ENCODE measurements at regions not wholly inside any gene's neighbourhood (a gene's known extent, or its start where the extent isn't known, plus 50 kb on each side); places are given as distances from the start of the nearest gene placed in this dataset.

DNA sequence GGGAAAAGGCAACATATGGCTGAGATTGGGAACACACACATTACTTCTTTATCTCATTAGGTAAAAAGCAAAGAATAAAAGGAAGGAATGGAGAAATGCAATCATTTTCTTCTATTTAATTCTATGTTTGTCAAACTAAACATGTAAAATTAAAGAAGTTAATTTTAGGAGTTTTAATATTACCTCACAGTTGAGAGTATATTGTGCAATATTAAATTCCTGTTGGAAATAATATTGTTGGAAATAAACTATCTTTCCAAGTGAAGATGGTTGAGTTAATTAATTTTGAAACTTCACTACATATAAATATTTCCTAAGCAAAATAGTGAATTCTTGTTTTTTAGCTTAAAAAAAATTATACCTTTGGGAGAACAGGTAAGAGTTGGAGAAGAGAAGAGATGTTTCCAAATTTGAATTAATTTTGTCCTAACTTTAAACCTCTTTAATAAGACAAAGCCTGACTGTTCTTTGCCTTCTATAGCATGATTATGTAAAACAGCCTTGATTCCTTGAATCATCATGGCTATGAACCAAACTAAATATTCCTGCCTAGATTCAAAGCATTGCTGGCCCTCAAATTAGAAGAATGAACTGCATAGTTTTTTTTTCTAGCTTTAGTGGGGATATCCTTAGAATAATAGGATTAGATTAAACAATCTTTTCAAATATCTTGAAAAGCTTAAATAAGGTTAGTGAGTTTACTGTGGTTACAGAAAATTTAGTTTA, 1349.1 kb upstream of the ADGRB3 start:
- DNase-seq (ENCODE audit: low read depth), result no peak
- no peak overlapping the region for H3K4me3 ChIP-seq (ENCODE audit: low read length)
- no peak for TF ChIP-seq CTCF (IDR thresholded peaks at IDR 0.05; ENCODE audit: insufficient read depth, low read depth, low read length, missing control alignments)

DNA sequence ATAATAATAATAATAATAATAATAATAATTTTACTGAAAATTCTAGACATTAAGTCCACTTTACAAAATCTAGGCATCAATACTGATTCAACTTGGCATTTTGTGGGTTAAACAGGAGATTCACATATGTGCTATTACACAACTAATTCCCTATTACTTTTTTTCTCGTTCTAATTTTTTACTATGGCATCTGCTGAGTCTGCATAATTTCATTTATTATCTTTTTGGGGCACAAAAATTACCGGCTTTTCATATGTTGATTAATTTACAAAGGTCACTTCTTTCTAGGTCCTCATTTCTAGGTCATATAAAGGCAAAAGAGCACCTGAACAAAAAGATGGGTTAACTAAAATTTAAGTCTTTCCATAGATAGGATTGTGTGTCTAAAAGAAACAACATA, 1357.8 kb upstream of the ADGRB3 start:
- DNase-seq (ENCODE audit: low read depth), result no peak
- no peak for TF ChIP-seq CTCF (IDR thresholded peaks at IDR 0.05; ENCODE audit: insufficient read depth, low read depth, low read length, missing control alignments)
- no peak overlapping the region for H3K4me3 ChIP-seq (ENCODE audit: low read length)

DNA sequence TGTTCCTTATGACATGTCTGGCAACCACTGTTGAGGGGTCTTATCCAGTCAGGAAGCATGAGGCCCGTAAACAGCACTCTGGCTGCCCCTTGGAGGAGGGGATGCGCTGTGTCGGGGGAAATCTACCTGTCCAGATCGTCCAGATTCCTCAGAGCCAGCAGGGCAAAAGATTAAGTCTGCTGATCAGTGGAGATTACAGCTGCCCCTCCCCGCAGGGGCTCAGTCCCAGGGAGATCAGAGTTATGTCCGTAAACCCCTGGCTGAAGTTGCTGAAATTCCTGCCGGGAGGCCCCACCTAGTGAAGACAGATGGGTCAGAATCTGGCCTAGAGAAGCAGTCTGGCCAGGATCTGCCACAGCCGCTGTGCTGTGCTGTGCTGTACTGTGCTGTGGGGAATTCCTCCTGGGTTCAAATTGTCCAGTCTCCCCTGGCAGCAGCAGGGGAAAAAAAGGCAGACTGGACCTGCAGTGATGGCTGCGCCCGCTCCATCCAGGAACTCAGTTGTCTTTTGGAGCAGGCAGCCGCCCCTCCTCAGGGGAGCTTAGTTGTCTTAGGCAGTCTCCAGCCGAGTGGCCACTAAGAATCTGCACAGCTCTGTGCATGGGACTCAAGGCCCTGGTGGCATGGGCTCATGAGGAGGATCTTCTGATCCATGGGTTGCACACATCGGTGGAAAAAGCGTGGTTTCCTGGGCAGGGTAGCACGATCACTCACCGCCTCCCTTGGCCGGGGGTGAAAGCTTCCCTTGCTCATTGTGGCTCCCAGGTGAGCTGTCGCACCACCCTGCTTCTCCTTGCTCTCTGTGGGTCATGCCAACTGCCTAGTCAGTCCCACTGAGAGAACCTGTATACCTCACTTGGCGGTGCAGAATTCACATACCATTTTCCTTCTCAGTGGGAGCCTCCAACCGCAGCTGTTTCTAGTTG, 1368.8 kb upstream of the ADGRB3 start:
- TF ChIP-seq CTCF (IDR thresholded peaks at IDR 0.05; ENCODE audit: insufficient read depth, low read depth, low read length, missing control alignments), result no peak
- H3K4me3 ChIP-seq (ENCODE audit: low read length), result no peak overlapping the region
- DNase-seq (ENCODE audit: low read depth), result no peak

DNA sequence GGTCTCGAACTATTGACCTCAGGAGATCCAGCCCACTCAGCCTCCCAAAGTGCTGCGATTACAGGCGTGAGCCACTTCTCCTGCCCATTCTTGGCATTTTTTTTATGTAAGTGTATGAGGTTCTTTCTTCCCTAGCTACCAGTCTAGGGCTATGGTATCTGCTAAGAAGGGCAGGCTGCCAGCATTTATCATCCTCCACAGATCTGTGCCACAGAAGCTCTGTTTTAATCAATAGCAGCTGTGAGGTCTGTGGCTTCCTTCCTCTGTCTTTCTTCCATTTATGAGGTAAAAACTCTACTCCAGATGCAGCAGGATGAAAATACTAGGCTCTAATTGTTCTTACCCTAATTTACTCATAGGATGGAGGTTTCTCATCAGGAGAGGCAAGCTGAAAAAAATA, 1382.4 kb upstream of the ADGRB3 start:
- DNase-seq (ENCODE audit: low read depth), result no peak
- TF ChIP-seq CTCF (IDR thresholded peaks at IDR 0.05; ENCODE audit: insufficient read depth, low read depth, low read length, missing control alignments), result no peak
- no peak overlapping the region for H3K4me3 ChIP-seq (ENCODE audit: low read length)

DNA sequence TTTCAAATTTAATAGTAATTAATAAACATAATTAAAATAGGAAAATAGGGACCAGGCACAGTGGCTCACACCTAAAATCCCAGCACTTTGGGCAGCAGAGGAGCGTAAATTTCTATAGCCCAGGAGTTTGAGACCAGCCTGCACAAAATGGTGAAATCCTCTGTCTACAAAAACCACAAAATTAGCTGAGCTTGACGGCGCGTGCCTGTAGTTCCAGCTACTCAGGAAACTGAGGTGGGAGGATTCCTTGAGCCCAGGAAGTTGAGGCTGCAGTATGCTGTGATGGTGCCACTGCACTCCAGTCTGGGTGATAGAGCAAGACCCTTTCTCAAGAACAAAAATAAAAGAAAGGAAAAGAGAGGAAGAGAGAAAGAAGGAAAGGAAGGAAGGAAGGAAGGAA, 1387.0 kb upstream of the ADGRB3 start:
- no peak for DNase-seq (ENCODE audit: low read depth)
- no peak for TF ChIP-seq CTCF (IDR thresholded peaks at IDR 0.05; ENCODE audit: insufficient read depth, low read depth, low read length, missing control alignments)
- H3K4me3 ChIP-seq (ENCODE audit: low read length), result no peak overlapping the region

DNA sequence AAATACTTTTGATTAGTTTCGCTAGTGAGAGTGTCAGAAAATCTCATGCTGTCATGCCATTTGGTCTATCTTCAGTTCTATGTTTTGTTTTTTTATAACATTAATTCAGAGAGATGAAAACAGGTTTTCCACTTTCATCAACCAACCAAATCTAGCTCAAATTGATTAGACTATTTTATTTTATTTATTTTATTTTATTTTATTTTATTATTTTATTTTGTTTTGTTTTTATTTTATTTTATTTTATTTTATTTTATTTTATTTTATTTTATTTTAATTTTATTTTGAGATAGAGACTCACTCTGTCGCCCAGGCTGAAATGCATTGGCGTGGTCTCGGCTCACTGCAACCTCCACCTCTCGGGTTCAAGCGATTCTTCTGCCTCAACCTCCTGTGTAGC, 1391.0 kb upstream of the ADGRB3 start:
- H3K4me3 ChIP-seq (ENCODE audit: low read length), result no peak overlapping the region
- no peak for DNase-seq (ENCODE audit: low read depth)
- no peak for TF ChIP-seq CTCF (IDR thresholded peaks at IDR 0.05; ENCODE audit: insufficient read depth, low read depth, low read length, missing control alignments)
